HCT116 (cell line): ENCODE measurements at regions not wholly inside any gene's neighbourhood (a gene's known extent, or its start where the extent isn't known, plus 50 kb on each side); places are given as distances from the start of the nearest gene placed in this dataset.

Experiments
- CTCF ChIP-seq, 3 experiments: fragments of 200-600 bp in 1 of 3; sonication (generic) in 1 of 3; IDR thresholded peaks in 2 of 3; conservative IDR thresholded peaks in 1 of 3; 2 replicates each; pipeline ENCODE4 v1.5.1; 2012 to 2017; ENCODE audit warnings: low read depth in 2 of 3, low read length in 2 of 3, antibody characterized with exemption in 1 of 3, borderline replicate concordance in 1 of 3, control low read depth in 1 of 3, mild to moderate bottlenecking in 1 of 3, mixed read lengths in 1 of 3, mixed run types in 1 of 3, moderate library complexity in 1 of 3; ENCODE audit not compliant: insufficient read depth in 1 of 3
- EZH2 ChIP-seq: fragments of 200-600 bp; sonication (generic); IDR thresholded peaks from 2 replicates; pipeline ENCODE4 v1.6.1; 2017; ENCODE audit warnings: antibody characterized with exemption, mixed run types
- POLR2A ChIP-seq: IDR thresholded peaks from 2 replicates; pipeline ENCODE4 v1.7.0; 2011; ENCODE audit warnings: borderline replicate concordance; ENCODE audit not compliant: insufficient read depth, insufficient read length; ENCODE audit errors: extremely low read depth
- POLR2AphosphoS5 ChIP-seq: IDR thresholded peaks from 2 replicates; pipeline ENCODE4 v1.6.1; 2011; ENCODE audit warnings: mild to moderate bottlenecking, low read depth, low read length, moderate library complexity
- RAD21 ChIP-seq: IDR thresholded peaks from 2 replicates; pipeline ENCODE4 v1.6.1; 2012; ENCODE audit warnings: low read depth, mild to moderate bottlenecking
- REST ChIP-seq: IDR thresholded peaks from 2 replicates; pipeline ENCODE4 v1.6.1; 2012; ENCODE audit warnings: low read depth
- SIN3A ChIP-seq: IDR thresholded peaks from 2 replicates; pipeline ENCODE4 v1.6.1; 2012; ENCODE audit warnings: low read depth
- SP1 ChIP-seq: IDR thresholded peaks from 2 replicates; pipeline ENCODE4 v1.6.1; 2012; ENCODE audit warnings: low read depth

GRCh38 chr13:110036060-110036459 lies 249.7 kb upstream of the IRS2 start:
- TF ChIP-seq CTCF (IDR thresholded peaks at IDR 0.05 in 2 of 3, conservative IDR thresholded peaks at IDR 0.05 in 1 of 3; ENCODE audit: borderline replicate concordance in 1 of 3, insufficient read depth in 1 of 3, low read depth in 2 of 3, low read length in 2 of 3) (no peak), POLR2AphosphoS5 (no peak), REST (no peak), POLR2A (no peak), SIN3A (no peak), SP1 (no peak), RAD21 (no peak), EZH2 (no peak)
